ENCODE measurements at regions not wholly inside any gene's neighbourhood (a gene's known extent, or its start where the extent isn't known, plus 50 kb on each side); places are given as distances from the start of the nearest gene placed in this dataset.

DNA sequence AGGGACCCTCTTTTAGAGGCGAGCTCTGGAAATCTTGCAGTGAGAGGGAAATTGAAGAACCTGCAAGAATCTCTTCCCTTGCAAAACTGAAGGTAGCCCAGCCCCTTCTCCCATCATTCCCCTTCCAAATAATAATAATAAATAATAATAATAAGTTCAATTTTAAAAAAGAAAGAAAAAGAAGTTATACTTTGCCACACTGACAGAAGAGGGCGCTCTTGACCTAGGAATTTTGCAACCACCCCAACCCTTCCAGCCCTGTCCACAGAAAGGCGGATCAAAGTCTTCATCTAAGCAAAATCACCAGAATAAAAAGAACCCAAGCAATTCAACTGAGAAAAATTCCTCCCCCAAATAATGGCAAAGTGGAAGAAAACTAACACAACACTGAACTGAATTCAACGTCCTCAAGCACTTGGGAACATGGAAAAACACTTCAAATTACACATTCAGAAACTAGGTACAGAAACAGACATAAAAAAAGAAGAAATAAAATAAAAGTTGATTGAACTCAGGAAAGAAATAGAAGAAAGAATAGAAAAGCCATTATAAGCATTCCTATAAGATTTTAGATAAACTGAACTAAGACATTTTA is 98.9 kb upstream of the GLS start:
- H3K9me3 ChIP-seq (ENCODE audit: control insufficient read depth in 2 of 2, insufficient read depth in 1 of 2, low read length in 1 of 2) = peaks cover 0 to 9% of the 10 kb centered on the region in 2 donors
- H3K36me3 ChIP-seq (ENCODE audit: control insufficient read depth in 2 of 2, insufficient read depth in 2 of 2, low read length in 1 of 2) = no peaks in the 10 kb centered on the region
- no peaks in the 10 kb centered on the region for H3K4me1 ChIP-seq (ENCODE audit: control insufficient read depth in 2 of 2, insufficient read depth in 2 of 2, low read length in 2 of 2)
- no peak overlapping the region for H3K27ac ChIP-seq (ENCODE audit: low read depth in 1 of 2, low read length in 1 of 2)
- DNase-seq (ENCODE audit: low read depth in 6 of 9, low spot score in 9 of 9) = peak in 8 of 9 donors; percentile 23 to 69 (median 47)
- no peak overlapping the region for H3K4me3 ChIP-seq (ENCODE audit: low read length in 2 of 2)
- 48% methylated on average over 4 of the region's 4 CpGs for WGBS
- H3K27me3 ChIP-seq (ENCODE audit: control insufficient read depth in 2 of 2, insufficient read depth in 1 of 2, low read length in 1 of 2) = no peaks in the 10 kb centered on the region

DNA sequence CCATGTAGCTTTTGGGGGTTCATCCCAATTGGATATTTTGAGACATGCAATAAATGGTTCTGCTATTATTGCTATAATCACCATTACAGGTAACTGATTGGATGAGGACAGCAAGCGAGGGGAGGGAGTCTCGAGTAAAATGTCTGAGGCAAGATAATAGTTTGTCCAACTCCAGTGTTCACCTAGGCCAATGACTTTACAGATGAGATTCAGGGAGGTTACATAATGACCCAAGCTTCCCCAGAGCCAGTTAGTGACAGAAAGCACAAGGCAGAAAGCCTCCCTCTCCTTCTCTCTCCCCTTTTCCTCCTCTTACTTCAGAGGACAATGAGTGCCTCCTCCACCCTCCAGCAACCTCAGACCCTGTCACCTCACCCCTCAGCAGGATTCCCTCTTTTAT is 98.4 kb upstream of the GLS start:
- no peaks in the 10 kb centered on the region for H3K36me3 ChIP-seq (ENCODE audit: control insufficient read depth in 2 of 2, insufficient read depth in 2 of 2, low read length in 1 of 2)
- WGBS = 96% methylated on average over 2 of the region's 2 CpGs
- no peak for DNase-seq (ENCODE audit: low read depth in 6 of 9, low spot score in 9 of 9)
- peaks cover 0 to 9% of the 10 kb centered on the region in 2 donors for H3K9me3 ChIP-seq (ENCODE audit: control insufficient read depth in 2 of 2, insufficient read depth in 1 of 2, low read length in 1 of 2)
- H3K27ac ChIP-seq (ENCODE audit: low read depth in 1 of 2, low read length in 1 of 2) = no peak overlapping the region
- H3K4me3 ChIP-seq (ENCODE audit: low read length in 2 of 2) = no peak overlapping the region
- no peaks in the 10 kb centered on the region for H3K4me1 ChIP-seq (ENCODE audit: control insufficient read depth in 2 of 2, insufficient read depth in 2 of 2, low read length in 2 of 2)
- H3K27me3 ChIP-seq (ENCODE audit: control insufficient read depth in 2 of 2, insufficient read depth in 1 of 2, low read length in 1 of 2) = no peaks in the 10 kb centered on the region

DNA sequence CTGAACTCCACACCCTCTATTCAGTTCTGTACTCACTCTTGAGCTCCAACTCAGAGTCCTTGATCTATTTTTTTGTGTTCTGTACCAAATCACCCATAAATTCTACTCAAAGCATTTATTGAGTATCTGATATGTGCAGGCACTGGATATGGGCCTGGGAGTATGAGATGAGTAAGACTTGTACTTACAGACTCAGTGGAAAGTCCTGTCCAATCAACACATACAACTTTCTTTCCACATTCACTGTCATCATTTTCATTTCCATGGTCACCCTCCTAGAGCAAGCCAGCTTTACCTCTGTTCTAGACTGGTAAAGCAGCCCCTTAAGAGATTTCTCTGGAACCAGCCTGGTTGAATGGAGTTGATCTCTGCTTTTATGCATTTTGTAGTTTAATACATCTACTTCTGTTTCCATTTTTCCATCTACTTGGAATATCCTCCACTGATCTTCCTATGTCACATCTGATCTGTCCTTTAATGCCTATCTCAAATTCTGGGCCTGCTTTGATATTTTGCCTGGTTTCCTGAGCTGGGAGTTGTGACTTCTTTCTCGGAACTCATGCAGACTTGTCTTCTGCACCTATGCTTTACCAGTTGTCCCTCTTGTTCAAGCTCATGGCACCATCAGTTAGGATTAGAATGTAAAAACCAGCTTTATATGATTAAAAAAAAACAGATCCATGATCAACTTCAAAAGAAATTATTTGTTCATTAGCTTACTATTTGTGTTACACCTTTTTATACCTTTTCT is 96.9 kb upstream of the GLS start:
- H3K9me3 ChIP-seq (ENCODE audit: control insufficient read depth in 2 of 2, insufficient read depth in 1 of 2, low read length in 1 of 2) = peaks cover 0 to 2% of the 10 kb centered on the region in 2 donors
- H3K36me3 ChIP-seq (ENCODE audit: control insufficient read depth in 2 of 2, insufficient read depth in 2 of 2, low read length in 1 of 2) = no peaks in the 10 kb centered on the region
- no peaks in the 10 kb centered on the region for H3K27me3 ChIP-seq (ENCODE audit: control insufficient read depth in 2 of 2, insufficient read depth in 1 of 2, low read length in 1 of 2)
- no peaks in the 10 kb centered on the region for H3K4me1 ChIP-seq (ENCODE audit: control insufficient read depth in 2 of 2, insufficient read depth in 2 of 2, low read length in 2 of 2)
- no peak for DNase-seq (ENCODE audit: low read depth in 6 of 9, low spot score in 9 of 9)
- no peak overlapping the region for H3K27ac ChIP-seq (ENCODE audit: low read depth in 1 of 2, low read length in 1 of 2)
- H3K4me3 ChIP-seq (ENCODE audit: low read length in 2 of 2) = no peak overlapping the region
- 97% methylated on average over 1 of the region's 1 CpG for WGBS

DNA sequence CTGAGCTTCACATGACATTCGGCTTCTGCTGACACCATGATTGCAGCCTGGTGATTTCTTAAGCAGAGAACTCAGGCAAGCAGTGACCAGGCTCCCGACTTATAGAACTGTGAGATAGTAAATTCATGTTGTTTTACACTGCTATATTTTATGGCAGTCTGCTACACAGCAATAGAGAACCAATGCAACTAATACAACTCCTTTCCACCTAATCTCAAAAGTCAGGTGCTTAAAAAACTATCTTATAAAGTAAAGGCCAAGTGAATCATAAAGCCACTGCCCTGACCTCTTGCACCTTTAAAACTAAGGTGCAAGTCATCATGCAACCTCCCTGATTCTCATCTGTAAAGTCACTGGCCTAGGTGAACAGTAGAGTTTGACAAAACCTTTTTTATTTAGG is 95.3 kb upstream of the GLS start:
- WGBS = 98% methylated on average over 2 of the region's 2 CpGs
- no peak for DNase-seq (ENCODE audit: low read depth in 6 of 9, low spot score in 9 of 9)
- H3K27ac ChIP-seq (ENCODE audit: low read depth in 1 of 2, low read length in 1 of 2) = no peak overlapping the region

DNA sequence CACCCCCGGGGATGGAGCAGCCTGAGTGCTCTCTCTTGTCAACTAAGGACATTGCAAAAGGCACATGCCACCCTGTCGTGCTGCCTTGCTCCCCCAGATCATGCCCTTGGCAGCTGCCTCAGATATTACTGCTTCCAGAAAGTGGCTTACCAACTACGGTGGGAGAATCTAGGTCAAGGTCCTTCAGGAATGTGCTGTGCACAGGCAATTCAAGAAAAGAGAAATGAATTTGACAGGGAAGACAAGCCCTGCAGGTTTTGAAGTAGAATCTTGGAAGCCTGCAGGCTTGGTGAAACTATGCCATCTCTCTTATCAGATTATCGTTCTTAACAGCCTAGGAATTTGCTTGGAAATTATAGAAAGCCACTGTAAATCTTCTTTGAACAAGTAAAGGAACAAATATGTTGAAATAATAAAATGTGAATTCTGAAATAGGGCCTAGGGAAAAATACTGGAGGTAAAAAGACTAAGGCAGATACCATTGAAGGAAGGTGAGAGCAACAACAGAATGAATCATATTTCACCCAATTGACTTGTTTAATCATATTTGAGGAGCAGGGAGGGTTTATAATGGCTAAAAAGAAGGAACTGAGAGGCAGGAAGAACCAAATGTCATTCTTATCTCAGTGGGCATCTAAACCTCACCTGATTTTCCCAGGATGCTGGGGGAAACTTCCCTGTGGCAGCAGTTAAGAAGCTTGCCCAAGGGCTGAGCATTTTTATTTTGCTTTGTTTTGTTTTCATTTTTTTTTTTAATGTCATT is 94.0 kb upstream of the GLS start:
- Histone ChIP-seq H3K9me3 (ENCODE audit: control insufficient read depth in 2 of 2, insufficient read depth in 1 of 2, low read length in 1 of 2) (peaks cover 0 to 2% of the 10 kb centered on the region in 2 donors), H3K4me3 (ENCODE audit: low read length in 2 of 2) (no peak overlapping the region), H3K4me1 (ENCODE audit: control insufficient read depth in 2 of 2, insufficient read depth in 2 of 2, low read length in 2 of 2) (no peaks in the 10 kb centered on the region), H3K27ac (ENCODE audit: low read depth in 1 of 2, low read length in 1 of 2) (peak overlapping the region in 1 of 2 donors; percentile 18), H3K27me3 (ENCODE audit: control insufficient read depth in 2 of 2, insufficient read depth in 1 of 2, low read length in 1 of 2) (no peaks in the 10 kb centered on the region), H3K36me3 (ENCODE audit: control insufficient read depth in 2 of 2, insufficient read depth in 2 of 2, low read length in 1 of 2) (no peaks in the 10 kb centered on the region)
- no peak for DNase-seq (ENCODE audit: low read depth in 6 of 9, low spot score in 9 of 9)
- WGBS = 84% methylated on average over 4 of the region's 4 CpGs

More for the DNA sequence above, 95.3 kb upstream of the GLS start:
- H3K4me3 ChIP-seq (ENCODE audit: low read length in 2 of 2) = no peak overlapping the region
- no peaks in the 10 kb centered on the region for H3K4me1 ChIP-seq (ENCODE audit: control insufficient read depth in 2 of 2, insufficient read depth in 2 of 2, low read length in 2 of 2)
- no peaks in the 10 kb centered on the region for H3K36me3 ChIP-seq (ENCODE audit: control insufficient read depth in 2 of 2, insufficient read depth in 2 of 2, low read length in 1 of 2)
- H3K9me3 ChIP-seq (ENCODE audit: control insufficient read depth in 2 of 2, insufficient read depth in 1 of 2, low read length in 1 of 2) = peaks cover 0 to 2% of the 10 kb centered on the region in 2 donors
- no peaks in the 10 kb centered on the region for H3K27me3 ChIP-seq (ENCODE audit: control insufficient read depth in 2 of 2, insufficient read depth in 1 of 2, low read length in 1 of 2)

DNA sequence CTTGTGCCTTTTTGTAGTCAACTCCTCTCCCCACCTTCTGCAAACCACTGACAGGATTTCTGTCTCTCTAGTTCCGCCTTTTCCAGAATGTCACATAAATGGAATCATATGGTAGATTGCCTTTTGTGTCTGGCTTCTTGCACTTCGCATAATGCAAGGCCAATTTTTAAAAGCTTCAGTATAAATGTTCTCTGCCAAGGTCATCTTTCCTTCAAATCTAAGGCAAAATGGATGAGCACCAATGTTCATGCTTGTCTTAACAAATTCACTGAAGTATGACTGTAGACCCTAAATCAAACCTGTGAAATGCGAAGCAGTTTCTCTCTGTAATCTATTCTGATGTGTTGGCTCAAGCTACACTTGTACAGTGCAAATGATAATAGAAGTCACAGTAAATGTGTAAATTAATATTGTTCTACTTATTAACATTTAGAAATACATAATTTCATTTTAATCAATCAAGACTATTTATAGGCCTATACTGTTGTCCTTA is 92.8 kb upstream of the GLS start:
- no peaks in the 10 kb centered on the region for H3K4me1 ChIP-seq (ENCODE audit: control insufficient read depth in 2 of 2, insufficient read depth in 2 of 2, low read length in 2 of 2)
- no peaks in the 10 kb centered on the region for H3K27me3 ChIP-seq (ENCODE audit: control insufficient read depth in 2 of 2, insufficient read depth in 1 of 2, low read length in 1 of 2)
- no peak overlapping the region for H3K4me3 ChIP-seq (ENCODE audit: low read length in 2 of 2)
- 81% methylated on average over 3 of the region's 3 CpGs for WGBS
- no peaks in the 10 kb centered on the region for H3K36me3 ChIP-seq (ENCODE audit: control insufficient read depth in 2 of 2, insufficient read depth in 2 of 2, low read length in 1 of 2)
- H3K9me3 ChIP-seq (ENCODE audit: control insufficient read depth in 2 of 2, insufficient read depth in 1 of 2, low read length in 1 of 2) = peaks cover 0 to 2% of the 10 kb centered on the region in 2 donors
- no peak for DNase-seq (ENCODE audit: low read depth in 6 of 9, low spot score in 9 of 9)
- no peak overlapping the region for H3K27ac ChIP-seq (ENCODE audit: low read depth in 1 of 2, low read length in 1 of 2)

DNA sequence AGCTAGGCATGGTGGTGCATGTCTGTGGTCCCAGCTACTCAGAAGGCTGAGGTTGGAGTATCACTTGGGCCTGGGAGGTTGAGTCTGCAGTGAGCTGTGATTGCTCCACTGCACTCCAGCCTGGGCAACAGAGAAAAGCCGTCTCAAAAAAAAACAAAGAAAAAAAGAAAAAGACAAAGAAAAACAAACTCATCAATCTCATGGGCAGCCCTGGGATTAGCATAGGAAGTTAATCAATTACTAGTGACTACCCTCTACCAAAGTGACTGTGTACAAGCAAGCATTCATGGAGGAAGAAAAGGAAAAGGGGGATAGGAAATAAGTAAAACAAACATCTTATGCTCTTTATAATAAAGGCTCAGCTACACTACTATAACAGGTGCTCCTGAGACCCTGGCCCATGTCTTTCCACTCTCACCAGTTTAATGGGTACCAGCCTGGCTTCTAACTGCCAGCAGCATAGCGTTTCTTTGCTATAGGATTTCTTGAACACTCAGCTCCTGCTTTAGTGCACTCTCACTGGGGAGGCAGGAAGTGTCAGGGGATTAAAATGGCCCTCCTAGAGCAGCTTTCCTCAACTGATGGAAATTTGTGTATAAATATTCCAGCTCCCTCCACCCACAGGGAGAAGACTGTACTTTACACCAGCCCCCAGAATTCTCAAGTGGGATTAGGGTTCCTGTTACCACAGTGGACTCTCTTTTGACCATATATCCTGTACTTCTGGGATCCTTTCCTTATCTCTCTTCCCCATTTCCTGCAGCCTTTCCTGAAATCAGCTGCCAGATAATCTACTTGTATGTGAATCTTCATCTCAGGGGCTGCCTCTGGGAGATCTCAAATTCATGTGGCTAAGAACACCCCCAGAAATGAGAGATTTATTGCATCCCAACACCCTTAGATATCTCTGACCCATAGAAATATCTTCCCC is 91.3 kb upstream of the GLS start:
- H3K27ac ChIP-seq (ENCODE audit: low read depth in 1 of 2, low read length in 1 of 2) = no peak overlapping the region
- no peak overlapping the region for H3K4me3 ChIP-seq (ENCODE audit: low read length in 2 of 2)
- 86% methylated on average over 2 of the region's 2 CpGs for WGBS
- DNase-seq (ENCODE audit: low read depth in 6 of 9, low spot score in 9 of 9) = no peak
- H3K4me1 ChIP-seq (ENCODE audit: control insufficient read depth in 2 of 2, insufficient read depth in 2 of 2, low read length in 2 of 2) = no peaks in the 10 kb centered on the region
- H3K27me3 ChIP-seq (ENCODE audit: control insufficient read depth in 2 of 2, insufficient read depth in 1 of 2, low read length in 1 of 2) = no peaks in the 10 kb centered on the region
- peaks cover 0 to 2% of the 10 kb centered on the region in 2 donors for H3K9me3 ChIP-seq (ENCODE audit: control insufficient read depth in 2 of 2, insufficient read depth in 1 of 2, low read length in 1 of 2)
- H3K36me3 ChIP-seq (ENCODE audit: control insufficient read depth in 2 of 2, insufficient read depth in 2 of 2, low read length in 1 of 2) = no peaks in the 10 kb centered on the region

DNA sequence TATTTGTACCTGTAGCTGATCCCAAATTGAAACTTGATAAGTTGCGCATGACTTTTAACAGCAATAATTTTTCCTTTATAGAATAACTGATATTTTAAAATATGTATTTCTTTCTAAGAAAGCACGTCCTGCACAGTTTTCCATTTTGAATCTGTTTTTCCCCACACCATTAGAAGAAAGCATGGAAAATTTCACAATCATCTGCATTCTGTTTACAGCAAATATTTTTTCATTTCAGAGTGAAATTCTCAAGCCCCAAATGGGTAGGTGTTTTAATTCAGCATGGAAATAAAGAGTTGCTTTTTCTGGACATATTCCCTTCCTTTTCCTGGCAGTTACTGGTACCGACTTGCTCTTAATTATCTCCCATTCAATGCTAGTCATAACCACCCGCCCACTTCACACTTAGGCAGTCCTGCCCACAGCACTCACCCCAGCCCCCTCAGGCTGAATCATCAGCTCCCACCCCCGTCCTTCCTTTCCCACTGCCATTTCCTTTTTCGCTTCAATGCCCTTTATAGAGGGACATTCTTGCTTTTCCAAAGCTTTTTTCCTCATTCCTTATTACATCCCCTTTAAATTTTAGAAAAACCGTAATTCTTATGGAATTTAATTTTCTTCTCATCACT is 89.2 kb upstream of the GLS start:
- no peak overlapping the region for H3K27ac ChIP-seq (ENCODE audit: low read depth in 1 of 2, low read length in 1 of 2)
- 80% methylated on average over 7 of the region's 7 CpGs for WGBS
- no peak for DNase-seq (ENCODE audit: low read depth in 6 of 9, low spot score in 9 of 9)

More for the DNA sequence above, 89.2 kb upstream of the GLS start:
- no peaks in the 10 kb centered on the region for H3K4me1 ChIP-seq (ENCODE audit: control insufficient read depth in 2 of 2, insufficient read depth in 2 of 2, low read length in 2 of 2)
- H3K36me3 ChIP-seq (ENCODE audit: control insufficient read depth in 2 of 2, insufficient read depth in 2 of 2, low read length in 1 of 2) = no peaks in the 10 kb centered on the region
- H3K27me3 ChIP-seq (ENCODE audit: control insufficient read depth in 2 of 2, insufficient read depth in 1 of 2, low read length in 1 of 2) = no peaks in the 10 kb centered on the region
- no peak overlapping the region for H3K4me3 ChIP-seq (ENCODE audit: low read length in 2 of 2)
- H3K9me3 ChIP-seq (ENCODE audit: control insufficient read depth in 2 of 2, insufficient read depth in 1 of 2, low read length in 1 of 2) = no peaks in the 10 kb centered on the region

Measured in thymus (tissue), 11 donors.